ENCODE measurements at regions not wholly inside any gene's neighbourhood (a gene's known extent, or its start where the extent isn't known, plus 50 kb on each side); places are given as distances from the start of the nearest gene placed in this dataset.
"Not testable (repeated sequence)": the region's sequence is repeated elsewhere in the genome, so short reads cannot be mapped to it uniquely, and the experiment has no call there.

DNA sequence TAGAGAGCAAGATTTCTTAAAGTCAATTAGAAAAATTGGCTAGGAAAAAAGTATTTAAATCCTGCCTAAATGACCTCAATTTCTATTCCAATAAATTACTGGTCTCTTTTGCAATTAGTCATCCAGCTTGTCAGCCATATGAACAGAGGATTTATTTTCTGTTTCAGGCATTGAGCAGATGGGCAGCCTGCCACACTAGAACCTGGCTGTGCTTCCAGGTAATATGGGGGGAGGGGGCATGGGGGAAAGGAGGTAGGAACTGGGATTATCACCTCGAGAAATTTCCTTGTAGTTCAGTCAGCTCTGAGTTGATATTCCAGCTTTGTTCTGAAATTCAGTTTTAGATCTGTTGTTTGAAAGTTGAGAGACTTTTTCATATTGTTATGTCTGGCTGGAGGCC is 206.3 kb upstream of the LCORL start:
- in situ Hi-C loops (cut with MboI; ENCODE audit: low pct_unique_long_range_greater_than_20kb, low sequenced_read_pairs): no loop called here
- DNase-seq: no peak

GRCh38 chr4:18214411-18215055 is 193.0 kb upstream of the LCORL start:
- DNase-seq: no peak
- in situ Hi-C loops (cut with MboI; ENCODE audit: low pct_unique_long_range_greater_than_20kb, low sequenced_read_pairs): no loop called here

DNA sequence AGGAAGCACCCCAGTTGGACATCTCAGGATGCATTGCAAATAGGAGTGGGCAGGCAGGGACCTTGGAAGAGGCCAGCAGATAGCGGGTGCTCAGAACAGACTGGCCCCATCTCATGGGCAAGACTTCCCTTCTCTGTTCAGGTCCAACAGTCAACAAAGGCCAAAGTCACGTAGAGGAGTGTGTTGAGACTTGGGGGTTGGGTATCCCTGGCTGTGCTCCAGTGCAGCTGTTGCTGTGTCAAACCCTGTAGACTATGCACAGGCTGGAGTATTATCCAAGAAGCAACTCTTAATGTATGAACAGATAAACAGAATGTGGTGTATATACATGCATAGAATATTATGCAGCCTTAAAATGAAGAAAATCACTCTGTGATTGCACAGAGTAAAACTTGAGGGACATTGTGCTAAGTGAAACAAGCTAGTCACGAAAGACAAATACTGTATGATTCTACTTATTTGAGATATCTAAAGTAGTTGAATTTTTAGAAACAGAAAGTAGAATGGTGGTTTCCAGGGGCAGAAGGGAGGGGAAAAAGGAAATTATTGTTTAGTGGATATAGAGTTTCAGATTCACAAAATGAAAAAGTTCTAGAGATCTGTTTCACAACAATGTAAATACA is 192.1 kb upstream of the LCORL start:
- in situ Hi-C loops (cut with MboI; ENCODE audit: low pct_unique_long_range_greater_than_20kb, low sequenced_read_pairs): no loop called here
- no peak for DNase-seq

DNA sequence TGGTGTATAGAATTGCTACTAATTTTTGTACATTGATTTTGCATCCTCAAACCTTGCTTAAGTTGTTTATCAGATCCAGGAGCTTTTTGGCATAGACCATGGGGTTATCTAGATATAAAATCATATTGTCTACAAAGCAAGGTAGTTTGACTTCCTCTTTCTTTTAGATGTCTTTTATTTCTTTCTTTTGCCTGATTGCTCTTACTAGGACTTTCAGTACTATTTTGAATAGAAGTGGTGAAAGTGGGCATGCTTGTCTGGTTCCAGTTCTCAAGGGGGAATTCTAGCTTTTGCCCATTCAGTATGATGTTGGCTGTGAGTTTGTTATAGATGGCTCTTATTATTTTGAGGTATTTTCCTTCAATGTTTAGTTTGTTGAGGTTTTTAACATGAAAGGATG is 187.9 kb upstream of the LCORL start:
- no peak for DNase-seq
- in situ Hi-C loops (cut with MboI; ENCODE audit: low pct_unique_long_range_greater_than_20kb, low sequenced_read_pairs): no loop called here

- DNase-seq: no peak
- in situ Hi-C loops (cut with MboI; ENCODE audit: low pct_unique_long_range_greater_than_20kb, low sequenced_read_pairs): no loop called here
Observed at GRCh38 chr4:18203966-18204365, 182.4 kb upstream of the LCORL start.

- DNase-seq: no peak
- in situ Hi-C loops (cut with MboI; ENCODE audit: low pct_unique_long_range_greater_than_20kb, low sequenced_read_pairs): no loop called here
Observed at GRCh38 chr4:18202486-18202885, 180.9 kb upstream of the LCORL start.

GRCh38 chr4:18201885-18202284 is 180.3 kb upstream of the LCORL start:
- no peak for DNase-seq
- in situ Hi-C loops (cut with MboI; ENCODE audit: low pct_unique_long_range_greater_than_20kb, low sequenced_read_pairs): no loop called here

DNA sequence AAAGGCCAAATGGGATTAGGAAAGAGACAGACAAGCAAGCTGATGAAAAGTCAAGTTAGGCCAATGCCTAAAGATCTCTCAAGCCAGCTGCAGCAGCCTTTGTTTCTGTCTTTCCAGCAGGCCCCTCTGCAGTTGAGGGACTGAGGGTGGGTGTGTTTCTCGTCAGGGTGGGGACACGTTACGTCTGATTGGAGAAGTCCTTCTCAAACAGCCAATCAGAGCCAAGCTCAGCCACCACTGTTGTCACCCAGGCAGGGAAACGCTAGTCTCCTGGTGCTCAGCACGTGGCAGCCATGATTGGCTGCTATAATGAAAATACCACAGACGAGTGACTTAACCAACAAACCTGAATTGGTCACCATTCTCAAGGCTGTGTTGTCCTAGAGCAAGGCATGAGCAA is 177.1 kb upstream of the LCORL start:
- DNase-seq: no peak
- in situ Hi-C loops (cut with MboI; ENCODE audit: low pct_unique_long_range_greater_than_20kb, low sequenced_read_pairs): no loop called here

- DNase-seq: no peak
- in situ Hi-C loops (cut with MboI; ENCODE audit: low pct_unique_long_range_greater_than_20kb, low sequenced_read_pairs): no loop called here
Observed at GRCh38 chr4:18197467-18197866, 175.9 kb upstream of the LCORL start.

DNA sequence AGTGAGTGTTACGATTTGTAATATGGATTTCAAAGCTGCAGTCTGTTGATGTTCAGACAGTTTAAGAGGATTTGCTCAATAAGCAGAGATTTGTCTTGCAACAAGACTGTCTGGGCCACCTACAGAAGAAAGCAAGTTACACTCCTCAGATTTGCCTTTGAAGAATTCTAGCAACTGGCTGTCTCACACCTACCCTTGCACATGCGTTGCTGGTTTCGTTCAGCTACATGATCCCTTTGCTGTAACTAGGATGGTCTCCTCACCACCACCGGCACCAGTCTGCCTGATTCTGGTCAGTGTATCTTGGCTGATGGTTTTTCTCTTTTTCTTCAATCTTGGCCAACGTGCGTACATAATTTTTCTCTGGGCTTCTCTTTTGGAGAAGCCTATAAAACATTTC is 172.7 kb upstream of the LCORL start:
- in situ Hi-C loops (cut with MboI; ENCODE audit: low pct_unique_long_range_greater_than_20kb, low sequenced_read_pairs): no loop called here
- no peak for DNase-seq

DNA sequence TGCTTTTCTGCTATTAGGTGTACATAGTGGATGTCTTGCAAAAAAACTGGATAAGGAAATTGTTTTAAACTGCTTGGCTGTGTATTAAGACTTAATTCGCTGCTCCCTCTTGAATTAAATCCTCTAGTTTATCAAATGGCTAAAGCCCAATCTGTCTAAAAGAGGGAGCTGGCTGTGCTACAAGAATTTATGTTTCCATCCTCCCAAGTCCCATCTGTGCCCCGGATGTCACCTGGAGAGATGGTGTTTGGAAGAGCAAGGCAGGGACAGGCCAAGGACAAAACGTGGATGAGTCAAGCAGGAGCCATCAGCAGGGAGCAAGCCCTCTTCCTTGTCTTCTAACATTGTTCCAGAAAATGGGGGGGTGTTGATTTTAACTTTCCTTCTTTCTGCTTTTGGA is 171.3 kb upstream of the LCORL start:
- in situ Hi-C loops (cut with MboI; ENCODE audit: low pct_unique_long_range_greater_than_20kb, low sequenced_read_pairs): no loop called here
- DNase-seq: no peak

- no peak for DNase-seq
- in situ Hi-C loops (cut with MboI; ENCODE audit: low pct_unique_long_range_greater_than_20kb, low sequenced_read_pairs): no loop called here
Observed at GRCh38 chr4:18185491-18185890, 163.9 kb upstream of the LCORL start.

DNA sequence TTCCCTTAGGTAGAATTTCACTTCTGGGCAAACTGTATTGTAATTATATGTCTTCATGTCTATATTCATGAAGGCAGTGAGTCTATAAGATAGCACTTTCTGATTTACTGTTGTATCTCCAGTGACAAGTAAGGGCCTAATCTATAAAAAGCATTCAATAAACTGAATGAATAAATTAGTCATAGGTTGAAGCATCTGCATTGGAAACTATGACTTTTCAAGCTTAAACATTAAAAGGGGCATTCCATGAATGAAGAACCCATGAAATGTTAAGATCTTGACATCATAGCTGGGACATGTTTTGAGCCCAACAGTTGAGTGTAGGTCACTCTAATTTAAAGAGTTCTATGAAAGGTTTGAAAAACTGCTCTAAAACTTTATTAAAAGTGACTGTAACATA is 159.3 kb upstream of the LCORL start:
- DNase-seq: no peak
- in situ Hi-C loops (cut with MboI; ENCODE audit: low pct_unique_long_range_greater_than_20kb, low sequenced_read_pairs): no loop called here

DNA sequence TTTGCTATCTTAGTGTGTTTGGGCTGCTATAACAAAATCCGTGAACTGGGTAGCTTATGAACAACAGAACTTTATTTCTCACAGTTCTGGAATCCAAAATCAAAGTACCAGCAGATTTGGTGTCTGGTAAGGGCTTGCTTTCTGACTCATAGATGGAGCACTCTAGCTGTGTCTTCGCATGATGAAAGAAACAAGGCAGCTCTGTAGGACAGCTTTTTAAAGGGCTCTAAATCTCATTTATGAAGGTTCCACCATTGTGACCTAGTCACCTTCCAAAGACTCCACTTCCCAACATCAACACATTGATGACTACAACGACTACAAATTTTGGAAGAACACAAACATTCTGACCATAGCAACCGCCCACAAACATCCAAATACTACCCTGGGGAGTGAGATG is 158.6 kb upstream of the LCORL start:
- in situ Hi-C loops (cut with MboI; ENCODE audit: low pct_unique_long_range_greater_than_20kb, low sequenced_read_pairs): no loop called here

GRCh38 chr4:18171896-18172295 is 150.3 kb upstream of the LCORL start:
- in situ Hi-C loops (cut with MboI; ENCODE audit: low pct_unique_long_range_greater_than_20kb, low sequenced_read_pairs): no loop called here
- DNase-seq: no peak

More for the DNA sequence above, 158.6 kb upstream of the LCORL start:
- DNase-seq: no peak

DNA sequence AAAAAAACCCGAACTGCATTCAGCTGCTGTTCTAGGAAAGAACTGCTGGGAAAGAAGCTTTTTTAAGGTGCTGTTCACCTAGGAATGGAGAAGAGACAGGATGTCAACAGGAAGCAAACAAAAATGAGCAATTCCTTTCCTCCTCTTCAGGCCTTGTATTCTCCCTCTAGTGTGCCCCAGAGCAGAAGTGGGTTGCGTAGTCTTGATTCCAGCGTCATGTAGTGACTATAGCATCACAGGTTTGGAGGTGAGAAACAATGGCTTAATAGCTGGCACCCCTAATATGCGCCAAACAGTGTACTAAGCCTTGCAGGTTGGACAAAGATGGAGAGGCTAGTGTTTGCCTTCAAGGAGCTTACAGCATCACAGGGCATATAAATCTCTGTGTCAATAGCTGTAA is 146.3 kb upstream of the LCORL start:
- DNase-seq: no peak
- in situ Hi-C loops (cut with MboI; ENCODE audit: low pct_unique_long_range_greater_than_20kb, low sequenced_read_pairs): no loop called here

DNA sequence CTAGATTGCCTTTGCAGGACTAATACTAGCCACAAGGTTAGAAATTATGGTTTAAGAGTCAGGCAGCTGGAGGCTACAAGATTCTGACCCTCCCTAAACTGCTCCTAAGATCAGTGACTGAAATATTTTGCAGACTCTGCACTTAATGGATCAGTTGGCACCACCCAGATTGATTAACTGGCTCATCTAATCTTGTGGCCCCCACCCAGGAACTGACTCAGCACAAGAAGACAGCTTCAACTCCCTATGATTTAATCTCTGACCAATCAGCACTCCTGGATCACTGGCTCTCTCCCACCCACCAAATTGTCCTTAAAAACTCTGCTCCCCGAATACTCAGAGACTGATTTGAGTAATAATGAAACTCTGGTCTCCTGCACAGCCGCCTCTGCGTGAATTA is 145.4 kb upstream of the LCORL start:
- in situ Hi-C loops (cut with MboI; ENCODE audit: low pct_unique_long_range_greater_than_20kb, low sequenced_read_pairs): no loop called here
- DNase-seq: no peak

- in situ Hi-C loops (cut with MboI; ENCODE audit: low pct_unique_long_range_greater_than_20kb, low sequenced_read_pairs): no loop called here
- no peak for DNase-seq
Observed at GRCh38 chr4:18162453-18162852, 140.9 kb upstream of the LCORL start.

DNA sequence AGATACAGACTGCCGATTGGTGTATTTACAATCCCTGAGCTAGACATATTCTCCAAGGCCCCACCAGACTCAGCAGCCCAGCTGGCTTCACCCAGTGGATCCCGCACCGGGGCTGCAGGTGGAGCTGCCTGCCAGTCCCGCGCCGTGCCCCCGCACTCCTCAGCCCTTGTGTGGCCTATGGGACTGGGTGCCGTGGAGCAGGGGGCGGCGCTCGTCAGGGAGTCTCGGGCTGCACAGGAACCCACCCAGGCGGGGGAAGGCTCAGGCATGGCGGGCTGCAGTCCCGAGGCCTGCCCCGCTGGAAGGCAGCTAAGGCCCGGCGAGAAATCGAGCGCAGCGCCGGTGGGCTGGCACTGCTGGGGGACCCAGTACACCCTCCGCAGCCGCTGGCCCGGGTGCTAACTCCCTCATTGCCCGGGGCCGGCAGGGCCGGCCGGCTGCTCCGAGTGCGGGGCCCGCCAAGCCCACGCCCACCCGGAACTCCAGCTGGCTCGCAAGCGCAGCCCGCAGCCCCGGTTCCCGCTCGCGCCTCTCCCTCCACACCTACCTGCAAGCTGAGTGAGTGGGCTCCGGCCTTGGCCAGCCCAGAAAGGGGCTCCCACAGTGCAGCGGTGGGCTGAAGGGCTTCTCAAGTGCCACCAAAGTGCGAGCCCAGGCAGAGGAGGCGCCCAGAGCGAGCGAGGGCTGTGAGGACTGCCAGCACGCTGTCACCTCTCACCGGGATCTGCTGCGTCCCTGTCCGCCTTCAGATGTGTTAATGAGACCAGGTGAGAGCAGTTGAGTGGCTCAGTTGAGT is 137.8 kb upstream of the LCORL start:
- in situ Hi-C loops (cut with MboI; ENCODE audit: low pct_unique_long_range_greater_than_20kb, low sequenced_read_pairs); DNase-seq: not testable (repeated sequence)
